Liver (tissue), 2 donors: ENCODE measurements at regions not wholly inside any gene's neighbourhood (a gene's known extent, or its start where the extent isn't known, plus 50 kb on each side); places are given as distances from the start of the nearest gene placed in this dataset.

Experiments
- TF ChIP-seq, protein P1 (sequence below): IDR thresholded peaks from 2 replicates; pipeline ENCODE4 v1.6.1; 2016; ENCODE audit warnings: antibody characterized with exemption
- TF ChIP-seq, protein P2 (sequence below): fragments of 150-350 bp; IDR thresholded peaks from 2 replicates; pipeline ENCODE4 v1.5.1; 2017; ENCODE audit warnings: improper control_type of control experiment, low read depth, low read length; ENCODE audit not compliant: missing input control
- donor health status: healthy.

DNA sequence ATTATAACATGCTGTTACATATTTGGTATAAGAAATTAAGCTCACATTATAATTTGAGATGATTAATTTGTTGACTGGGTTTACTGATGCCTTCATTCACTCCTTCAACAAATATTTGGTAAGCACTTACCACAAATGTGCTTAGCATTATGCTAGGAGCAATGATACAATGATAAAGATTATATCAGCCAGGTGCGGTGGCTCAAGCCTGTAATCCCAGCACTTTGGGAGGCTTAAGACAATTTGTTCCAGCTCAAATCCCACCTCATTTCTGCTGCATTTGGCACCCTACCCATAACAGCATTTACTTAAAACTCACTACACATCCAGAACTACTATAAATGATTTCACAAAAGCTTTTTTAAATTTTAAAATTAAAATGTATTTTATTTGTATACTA is 1263.6 kb upstream of the RAG2 start:
- TF ChIP-seq, protein P1, sequence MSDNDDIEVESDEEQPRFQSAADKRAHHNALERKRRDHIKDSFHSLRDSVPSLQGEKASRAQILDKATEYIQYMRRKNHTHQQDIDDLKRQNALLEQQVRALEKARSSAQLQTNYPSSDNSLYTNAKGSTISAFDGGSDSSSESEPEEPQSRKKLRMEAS: no peak
- TF ChIP-seq, protein P2, sequence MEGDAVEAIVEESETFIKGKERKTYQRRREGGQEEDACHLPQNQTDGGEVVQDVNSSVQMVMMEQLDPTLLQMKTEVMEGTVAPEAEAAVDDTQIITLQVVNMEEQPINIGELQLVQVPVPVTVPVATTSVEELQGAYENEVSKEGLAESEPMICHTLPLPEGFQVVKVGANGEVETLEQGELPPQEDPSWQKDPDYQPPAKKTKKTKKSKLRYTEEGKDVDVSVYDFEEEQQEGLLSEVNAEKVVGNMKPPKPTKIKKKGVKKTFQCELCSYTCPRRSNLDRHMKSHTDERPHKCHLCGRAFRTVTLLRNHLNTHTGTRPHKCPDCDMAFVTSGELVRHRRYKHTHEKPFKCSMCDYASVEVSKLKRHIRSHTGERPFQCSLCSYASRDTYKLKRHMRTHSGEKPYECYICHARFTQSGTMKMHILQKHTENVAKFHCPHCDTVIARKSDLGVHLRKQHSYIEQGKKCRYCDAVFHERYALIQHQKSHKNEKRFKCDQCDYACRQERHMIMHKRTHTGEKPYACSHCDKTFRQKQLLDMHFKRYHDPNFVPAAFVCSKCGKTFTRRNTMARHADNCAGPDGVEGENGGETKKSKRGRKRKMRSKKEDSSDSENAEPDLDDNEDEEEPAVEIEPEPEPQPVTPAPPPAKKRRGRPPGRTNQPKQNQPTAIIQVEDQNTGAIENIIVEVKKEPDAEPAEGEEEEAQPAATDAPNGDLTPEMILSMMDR: no peak
